Right atrium auricular region (tissue), 2 donors: ENCODE measurements at regions not wholly inside any gene's neighbourhood (a gene's known extent, or its start where the extent isn't known, plus 50 kb on each side); places are given as distances from the start of the nearest gene placed in this dataset.

Source experiments
- DNase-seq: peaks from one replicate; pipeline ENCODE4 v3.0.0-alpha.2; 2019; ENCODE audit warnings: low spot score
- H3K27ac ChIP-seq, 2 donors: fragments of 200-600 bp; sonication (generic); 1 replicate in 1 of 2; 2 replicates in 1 of 2; pipeline ENCODE4 v1.5.1; 2016 to 2019
- H3K27me3 ChIP-seq, 2 donors: fragments of 200-600 bp; sonication (generic); one replicate each; pipeline versions ENCODE4 v1.5.1 to v1.6.0; 2017 to 2019
- H3K36me3 ChIP-seq: fragments of 200-600 bp; sonication (generic); one replicate; pipeline ENCODE4 v1.5.1; 2016
- H3K4me1 ChIP-seq, 2 donors: fragments of 200-600 bp; sonication (generic); one replicate each; pipeline versions ENCODE4 v1.5.1 to v1.6.0; 2017 to 2019
- H3K4me3 ChIP-seq, 2 donors: fragments of 200-600 bp; sonication (generic); 1 replicate in 1 of 2; 2 replicates in 1 of 2; pipeline ENCODE4 v1.5.1; 2017 to 2019; ENCODE audit warnings: mild to moderate bottlenecking in 1 of 2, moderate library complexity in 1 of 2
- H3K9me3 ChIP-seq, 2 donors: fragments of 200-600 bp; sonication (generic); one replicate each; pipeline ENCODE4 v1.5.1; 2019
- CTCF ChIP-seq, 2 donors: fragments of 200-600 bp; sonication (generic); IDR thresholded peaks; one replicate each; pipeline ENCODE4 v1.5.1; 2019; ENCODE audit warnings: antibody characterized with exemption in 2 of 2

- H3K4me3 ChIP-seq, result no peak overlapping the region
- H3K9me3 ChIP-seq, result no peaks in the 10 kb centered on the region
- no peaks in the 10 kb centered on the region for H3K4me1 ChIP-seq
- no peak for TF ChIP-seq CTCF (IDR thresholded peaks at IDR 0.05)
- no peak overlapping the region for H3K27ac ChIP-seq
- no peaks in the 10 kb centered on the region for H3K36me3 ChIP-seq
- H3K27me3 ChIP-seq, result no peaks in the 10 kb centered on the region
- DNase-seq, result no peak
Measured at GRCh38 chrX:42996861-42997260, 218.9 kb upstream of the PPP1R2C start.

DNA sequence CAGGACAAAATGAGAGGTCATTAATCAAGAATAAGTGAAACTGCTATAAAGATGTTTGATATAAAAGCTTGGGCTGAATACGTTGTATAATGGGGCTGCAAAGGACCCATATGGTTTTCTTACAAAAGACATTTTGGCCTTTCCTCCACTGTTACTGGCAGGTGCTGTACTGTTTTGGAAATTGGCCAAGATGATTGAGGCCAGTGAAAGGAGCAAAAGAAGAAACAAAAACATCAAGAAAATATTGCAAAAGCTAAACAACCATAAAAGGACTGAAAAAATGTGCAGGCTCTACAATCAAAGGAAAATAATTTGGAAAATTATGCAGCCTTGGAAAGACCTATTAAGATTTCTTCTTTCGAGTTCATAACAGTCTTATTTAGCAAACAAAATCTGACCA is 222.2 kb upstream of the PPP1R2C start:
- H3K36me3 ChIP-seq, result no peaks in the 10 kb centered on the region
- no peaks in the 10 kb centered on the region for H3K4me1 ChIP-seq
- no peaks in the 10 kb centered on the region for H3K9me3 ChIP-seq
- H3K27me3 ChIP-seq, result no peaks in the 10 kb centered on the region
- no peak for DNase-seq
- TF ChIP-seq CTCF (IDR thresholded peaks at IDR 0.05), result no peak
- no peak overlapping the region for H3K27ac ChIP-seq
- no peak overlapping the region for H3K4me3 ChIP-seq

- Histone ChIP-seq H3K36me3 (no peaks in the 10 kb centered on the region), H3K27me3 (no peaks in the 10 kb centered on the region), H3K4me3 (no peak overlapping the region), H3K9me3 (no peaks in the 10 kb centered on the region), H3K27ac (no peak overlapping the region), H3K4me1 (no peaks in the 10 kb centered on the region)
- DNase-seq, result no peak
- TF ChIP-seq CTCF (IDR thresholded peaks at IDR 0.05), result no peak
Measured at GRCh38 chrX:43002526-43003203, 224.7 kb upstream of the PPP1R2C start.

DNA sequence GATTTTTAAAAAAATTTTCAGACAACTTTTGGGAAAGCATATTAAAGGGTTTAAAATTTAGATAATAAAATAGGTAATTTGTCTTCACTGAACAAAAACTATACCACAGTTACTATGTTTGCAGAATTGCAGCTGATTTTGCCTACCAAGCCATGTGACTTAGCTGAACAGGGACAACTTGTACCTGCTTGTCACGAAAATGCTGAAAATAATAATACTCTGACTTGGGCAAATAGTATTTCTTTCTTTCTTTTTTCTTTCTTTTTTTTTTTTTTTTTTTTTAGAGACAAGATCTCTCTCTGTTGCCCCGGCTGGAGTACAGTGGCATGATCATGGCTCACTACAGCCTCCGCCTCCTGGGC is 225.2 kb upstream of the PPP1R2C start:
- Histone ChIP-seq H3K36me3 (no peaks in the 10 kb centered on the region), H3K27me3 (no peaks in the 10 kb centered on the region), H3K9me3 (no peaks in the 10 kb centered on the region), H3K4me3 (no peak overlapping the region), H3K27ac (no peak overlapping the region), H3K4me1 (no peaks in the 10 kb centered on the region)
- no peak for TF ChIP-seq CTCF (IDR thresholded peaks at IDR 0.05)
- no peak for DNase-seq

DNA sequence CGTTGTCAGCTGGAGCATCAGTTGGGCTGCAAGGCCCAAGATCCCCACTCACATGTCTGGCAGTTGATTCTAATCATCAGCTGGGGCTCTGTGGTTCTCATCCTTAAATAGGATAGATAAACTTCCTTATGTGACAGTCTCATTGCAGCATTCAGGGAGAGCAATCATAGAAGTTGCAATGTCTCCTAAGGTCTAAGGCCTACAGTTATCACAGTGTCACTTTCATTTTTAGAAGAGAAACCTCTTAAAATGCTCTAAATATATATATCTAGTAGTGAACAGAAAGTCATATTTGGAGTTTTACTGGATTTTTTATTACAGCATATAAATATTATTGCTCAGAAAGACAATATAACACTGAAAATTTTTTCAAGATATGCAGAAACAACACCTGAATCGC is 226.0 kb upstream of the PPP1R2C start:
- H3K27me3 ChIP-seq, result no peaks in the 10 kb centered on the region
- no peaks in the 10 kb centered on the region for H3K9me3 ChIP-seq
- no peak for DNase-seq
- H3K27ac ChIP-seq, result no peak overlapping the region
- H3K4me1 ChIP-seq, result no peaks in the 10 kb centered on the region
- H3K36me3 ChIP-seq, result no peaks in the 10 kb centered on the region
- TF ChIP-seq CTCF (IDR thresholded peaks at IDR 0.05), result no peak
- H3K4me3 ChIP-seq, result no peak overlapping the region

- H3K36me3 ChIP-seq, result no peaks in the 10 kb centered on the region
- H3K4me1 ChIP-seq, result no peaks in the 10 kb centered on the region
- no peaks in the 10 kb centered on the region for H3K9me3 ChIP-seq
- TF ChIP-seq CTCF (IDR thresholded peaks at IDR 0.05), result no peak
- H3K4me3 ChIP-seq, result no peak overlapping the region
- no peak for DNase-seq
- H3K27ac ChIP-seq, result no peak overlapping the region
- H3K27me3 ChIP-seq, result no peaks in the 10 kb centered on the region
Measured at GRCh38 chrX:43005561-43005960, 227.6 kb upstream of the PPP1R2C start.
